Tongue (tissue), 1 donor: ENCODE measurements at regions not wholly inside any gene's neighbourhood (a gene's known extent, or its start where the extent isn't known, plus 50 kb on each side); places are given as distances from the start of the nearest gene placed in this dataset.

Experiments used
- DNase-seq: peaks from one replicate; pipeline ENCODE4 v3.0.0-alpha.2; 2015

DNA sequence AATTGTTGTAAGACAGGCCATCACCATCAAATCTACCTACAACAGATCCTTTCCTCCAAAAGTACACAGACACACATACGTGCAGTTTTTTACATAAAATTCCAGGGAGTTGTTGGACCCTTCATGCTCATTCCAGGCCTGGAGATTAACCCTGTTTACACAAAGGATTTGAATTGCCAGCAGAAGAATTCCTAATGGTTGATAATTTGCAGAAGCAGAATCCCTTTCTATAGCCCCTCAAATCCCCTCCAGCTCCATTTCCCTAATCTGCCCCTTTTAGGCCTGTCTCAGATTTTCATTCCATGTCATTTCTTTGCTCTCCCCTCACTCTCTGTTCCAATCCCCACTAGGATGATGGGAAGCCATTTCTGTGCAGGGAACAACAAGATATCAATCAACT, 102.9 kb upstream of the TOX3 start:
- DNase-seq = no peak

DNA sequence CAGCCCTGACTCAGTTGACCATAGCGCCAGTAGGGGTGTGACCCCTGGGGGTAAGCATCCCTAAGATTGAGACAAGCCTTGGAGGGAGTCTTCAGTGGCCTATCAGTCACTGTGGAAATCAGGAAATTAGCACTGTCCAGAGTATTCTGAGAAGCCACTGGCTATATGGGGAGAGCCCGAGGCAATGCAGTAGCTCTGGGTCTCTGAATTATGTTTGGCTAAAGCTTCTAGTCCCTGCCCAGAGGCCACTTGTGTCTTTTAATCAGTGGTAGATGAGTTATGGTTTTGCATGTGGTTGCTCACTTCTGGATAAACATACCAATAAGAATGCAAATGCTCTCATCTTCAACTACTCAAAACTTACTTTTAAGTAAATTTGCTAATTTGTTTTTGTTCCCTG, 100.6 kb upstream of the TOX3 start:
- no peak for DNase-seq

DNA sequence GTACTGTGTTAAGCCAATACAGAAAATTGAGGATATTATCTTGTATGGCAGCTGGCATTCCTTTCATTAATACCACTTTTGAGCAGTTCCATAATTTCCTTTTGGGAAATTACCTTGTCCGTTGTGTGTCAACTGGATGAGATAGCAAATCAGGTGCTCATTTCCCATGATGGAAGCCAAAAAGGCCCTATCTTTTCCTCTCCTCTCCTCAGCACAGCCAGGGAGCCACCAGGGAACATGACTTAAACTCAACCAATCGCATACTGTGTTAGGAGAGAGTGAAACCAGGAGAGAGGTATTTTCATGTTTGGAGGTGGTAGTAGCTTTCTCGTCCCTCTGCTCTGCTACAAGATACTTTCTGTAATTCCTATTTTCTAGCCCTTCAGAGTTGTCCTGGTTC, 96.1 kb upstream of the TOX3 start:
- no peak for DNase-seq

GRCh38 chr16:52634528-52634927, 87.6 kb upstream of the TOX3 start:
- DNase-seq = no peak

GRCh38 chr16:52634104-52634503, 87.2 kb upstream of the TOX3 start:
- DNase-seq = no peak

GRCh38 chr16:52633230-52633629, 86.3 kb upstream of the TOX3 start:
- DNase-seq = no peak

DNA sequence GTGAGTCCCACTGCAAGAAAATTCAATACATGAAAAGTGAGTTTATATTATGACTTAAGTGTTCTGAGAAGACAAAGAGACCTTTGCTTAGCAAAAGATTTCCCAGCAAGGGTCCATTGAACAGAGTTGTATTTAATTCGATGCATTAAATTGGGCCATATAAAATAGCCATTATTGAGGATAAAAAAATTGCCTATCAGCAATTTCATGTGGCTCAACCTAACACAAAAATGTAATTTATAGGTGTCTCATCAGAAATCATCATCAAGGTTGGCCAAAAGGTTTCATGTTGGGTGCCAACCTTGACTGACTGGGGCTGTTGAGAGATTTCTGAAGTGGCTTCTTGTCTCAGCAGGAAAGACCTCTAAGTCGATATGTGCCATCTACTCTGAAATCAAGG, 84.8 kb upstream of the TOX3 start:
- no peak for DNase-seq

GRCh38 chr16:52630711-52631110, 83.8 kb upstream of the TOX3 start:
- no peak for DNase-seq

DNA sequence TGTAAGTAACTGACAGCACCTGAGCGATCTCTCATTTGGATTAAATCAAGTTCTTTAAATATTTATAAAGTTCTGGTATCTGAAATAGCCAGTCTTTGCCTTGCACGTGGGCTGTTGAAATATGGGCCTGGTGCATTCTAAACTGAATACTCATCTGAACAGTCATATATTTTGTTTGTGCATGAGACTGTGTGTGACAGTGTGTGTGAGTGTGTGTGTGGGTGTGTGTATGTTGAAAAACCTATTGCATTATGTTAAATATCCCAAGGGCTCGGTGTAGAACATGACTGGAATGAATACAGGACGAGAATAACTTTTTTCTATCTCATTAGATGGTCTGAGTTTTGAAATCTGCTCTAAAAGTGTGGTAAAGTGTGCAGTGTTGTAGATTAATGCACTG, 82.4 kb upstream of the TOX3 start:
- DNase-seq = peak; percentile 26

GRCh38 chr16:52624891-52625290, 77.9 kb upstream of the TOX3 start:
- no peak for DNase-seq

- DNase-seq = no peak
Observed at GRCh38 chr16:52621651-52622050, 74.7 kb upstream of the TOX3 start.

- no peak for DNase-seq
Observed at GRCh38 chr16:52618753-52619497, 72.0 kb upstream of the TOX3 start.

DNA sequence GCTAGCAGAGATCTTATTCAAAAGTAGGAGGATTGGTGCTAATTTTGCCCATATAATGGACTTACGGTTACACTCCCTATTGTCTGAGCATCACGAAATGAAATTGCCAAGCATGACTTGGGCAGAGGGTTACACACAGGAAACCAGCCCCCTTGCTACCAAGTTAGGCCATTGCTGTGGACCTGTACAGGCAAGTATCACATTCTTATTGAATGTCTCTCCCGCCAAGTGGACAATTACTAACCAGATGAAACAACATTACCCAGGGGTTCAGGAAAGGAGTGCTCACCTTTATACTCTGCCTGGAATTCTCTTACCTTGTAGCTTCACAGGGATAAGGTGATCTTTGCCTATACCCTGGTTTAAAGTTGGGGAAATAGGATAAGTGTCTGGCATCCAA, 70.6 kb upstream of the TOX3 start:
- no peak for DNase-seq

GRCh38 chr16:52613508-52613907, 66.6 kb upstream of the TOX3 start:
- no peak for DNase-seq

- DNase-seq = no peak
Observed at GRCh38 chr16:52611817-52612673, 65.1 kb upstream of the TOX3 start.

DNA sequence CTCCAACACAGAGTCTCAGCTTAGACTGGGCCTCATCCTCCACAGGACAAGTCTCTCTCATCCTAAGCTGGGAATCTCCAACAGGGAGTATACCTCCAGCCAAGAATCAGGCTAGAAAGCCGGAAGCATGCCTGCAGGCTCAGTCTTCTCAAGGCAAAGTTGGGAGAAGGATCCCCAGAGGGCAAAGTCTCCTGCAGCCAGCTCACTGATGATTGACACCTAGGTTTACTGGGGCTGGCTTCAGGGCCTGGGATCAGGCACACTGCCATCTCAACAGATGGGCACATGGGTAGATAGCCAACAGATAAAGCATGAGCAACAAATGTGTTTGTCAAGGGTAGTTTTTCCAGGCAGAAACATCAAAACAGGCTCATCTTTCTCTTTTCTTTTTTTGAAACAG, 56.1 kb upstream of the TOX3 start:
- no peak for DNase-seq

DNA sequence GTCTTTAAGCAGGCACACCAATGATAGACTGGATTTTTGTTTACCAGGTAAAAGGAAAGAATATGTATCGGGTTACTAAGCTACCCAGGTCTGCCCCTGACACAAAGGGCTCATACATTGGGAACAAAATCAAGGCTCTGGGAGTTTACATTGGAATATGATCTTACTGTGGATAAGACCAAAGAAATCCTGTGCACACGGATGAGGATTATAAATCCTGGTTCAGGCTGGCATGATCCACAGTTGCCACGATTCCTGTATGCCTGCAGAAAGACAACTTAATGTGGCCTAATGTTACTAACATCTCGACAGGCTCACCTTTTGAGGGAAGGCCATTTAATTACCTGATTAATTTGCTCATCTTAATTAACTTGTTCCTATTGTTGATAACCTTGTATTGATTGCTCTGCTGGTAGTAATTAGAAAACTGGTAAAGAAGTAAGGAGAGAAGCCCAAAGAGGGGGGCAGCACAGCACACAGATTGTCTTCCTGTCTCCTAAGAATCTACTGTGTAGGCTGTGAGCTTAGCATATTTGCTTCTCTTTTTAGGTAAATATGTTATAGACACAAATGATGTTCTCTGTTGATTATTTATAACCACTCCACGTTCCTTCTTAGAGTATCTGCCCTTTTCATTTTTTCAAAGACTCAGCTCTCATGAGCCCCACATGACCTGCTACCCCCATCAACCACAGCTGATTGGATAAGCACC, 51.0 kb upstream of the TOX3 start:
- DNase-seq = no peak

DNA sequence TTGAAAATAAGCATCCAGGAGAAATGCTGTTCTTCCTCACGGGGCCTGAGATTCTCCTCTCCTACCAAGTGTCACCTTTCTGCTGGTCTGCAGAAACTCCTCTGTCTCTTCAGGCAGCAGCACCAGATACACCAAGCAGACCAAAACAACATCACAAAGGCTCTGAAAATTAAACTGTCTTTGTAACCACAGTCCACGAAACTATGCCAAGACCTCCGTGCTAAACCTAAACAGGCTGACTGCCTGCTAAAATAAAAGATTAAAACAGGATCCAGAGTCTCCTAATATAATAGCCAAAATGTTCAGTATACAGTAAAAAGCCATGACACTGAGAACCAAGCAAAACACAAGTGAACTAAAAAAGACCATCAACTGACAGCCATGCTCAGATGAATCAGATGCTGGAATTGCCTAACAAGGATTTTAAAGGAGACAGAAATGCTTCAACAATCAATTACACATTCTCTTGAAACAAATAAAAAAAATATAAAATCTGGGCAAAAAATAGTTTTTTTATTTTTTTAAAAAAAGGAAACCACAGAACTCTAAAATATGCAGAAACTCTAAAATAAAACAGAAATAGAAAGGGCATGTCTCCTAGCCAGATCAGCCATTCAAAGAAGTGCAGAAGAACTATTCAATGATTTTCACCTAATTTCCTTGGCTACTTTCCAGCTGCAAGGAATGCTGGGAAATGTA, 50.3 kb upstream of the TOX3 start:
- DNase-seq = peak; percentile 52
